LNCaP clone FGC (cell line): ENCODE measurements at regions not wholly inside any gene's neighbourhood (a gene's known extent, or its start where the extent isn't known, plus 50 kb on each side); places are given as distances from the start of the nearest gene placed in this dataset.

Experiments used
- DNase-seq: peaks from one replicate; pipeline ENCODE4 v3.0.0-alpha.2; 2011; ENCODE audit warnings: low read depth
- H3K4me3 ChIP-seq: 2 replicates; pipeline ENCODE4 v1.5.1; 2011; ENCODE audit warnings: mild to moderate bottlenecking, low read depth, low read length, control low read depth
- CTCF ChIP-seq: IDR thresholded peaks from 2 replicates; pipeline ENCODE4 v1.5.1; 2012; ENCODE audit warnings: mild to moderate bottlenecking; ENCODE audit not compliant: control insufficient read depth, insufficient read depth; ENCODE audit errors: extremely low read depth

GRCh38 chr17:52482271-52482670 lies 323.8 kb upstream of the CA10 start:
- no peak for DNase-seq
- no peak for TF ChIP-seq CTCF
- H3K4me3 ChIP-seq = no peak overlapping the region

- no peak for TF ChIP-seq CTCF
- no peak overlapping the region for H3K4me3 ChIP-seq
- no peak for DNase-seq
These were observed 319.5 kb upstream of the CA10 start for GRCh38 chr17:52477824-52478699.

- no peak for TF ChIP-seq CTCF
- no peak for DNase-seq
- no peak overlapping the region for H3K4me3 ChIP-seq
These were observed 318.3 kb upstream of the CA10 start for GRCh38 chr17:52476638-52477313.

GRCh38 chr17:52470553-52470952 lies 312.0 kb upstream of the CA10 start:
- H3K4me3 ChIP-seq = no peak overlapping the region
- peak; percentile 36; the same call in 1 of the 2 replicates for TF ChIP-seq CTCF
- DNase-seq = no peak

- no peak for DNase-seq
- TF ChIP-seq CTCF = no peak
- no peak overlapping the region for H3K4me3 ChIP-seq
These were observed 306.9 kb upstream of the CA10 start for GRCh38 chr17:52465407-52465806.

- no peak for DNase-seq
- H3K4me3 ChIP-seq = no peak overlapping the region
- TF ChIP-seq CTCF = no peak
These were observed 292.9 kb upstream of the CA10 start for GRCh38 chr17:52451294-52451861.
